Omental fat pad (tissue), 3 donors: ENCODE measurements at regions not wholly inside any gene's neighbourhood (a gene's known extent, or its start where the extent isn't known, plus 50 kb on each side); places are given as distances from the start of the nearest gene placed in this dataset.

Experiments
- ATAC-seq: fragments of 150-250 bp; one replicate; pipeline ENCODE4 v1.9.1; 2016; ENCODE audit warnings: mild to moderate bottlenecking, moderate library complexity; ENCODE audit not compliant: low FRiP score
- DNase-seq: peaks from one replicate; pipeline ENCODE4 v3.0.0-alpha.2; 2019; ENCODE audit warnings: low spot score
- TF ChIP-seq, protein P1 (sequence below), 3 donors: fragments of 450-650 bp; IDR thresholded peaks; one replicate each; pipeline ENCODE4 v1.5.1; 2016 to 2017; ENCODE audit warnings: antibody characterized with exemption in 3 of 3, mild to moderate bottlenecking in 3 of 3, moderate library complexity in 2 of 3

DNA sequence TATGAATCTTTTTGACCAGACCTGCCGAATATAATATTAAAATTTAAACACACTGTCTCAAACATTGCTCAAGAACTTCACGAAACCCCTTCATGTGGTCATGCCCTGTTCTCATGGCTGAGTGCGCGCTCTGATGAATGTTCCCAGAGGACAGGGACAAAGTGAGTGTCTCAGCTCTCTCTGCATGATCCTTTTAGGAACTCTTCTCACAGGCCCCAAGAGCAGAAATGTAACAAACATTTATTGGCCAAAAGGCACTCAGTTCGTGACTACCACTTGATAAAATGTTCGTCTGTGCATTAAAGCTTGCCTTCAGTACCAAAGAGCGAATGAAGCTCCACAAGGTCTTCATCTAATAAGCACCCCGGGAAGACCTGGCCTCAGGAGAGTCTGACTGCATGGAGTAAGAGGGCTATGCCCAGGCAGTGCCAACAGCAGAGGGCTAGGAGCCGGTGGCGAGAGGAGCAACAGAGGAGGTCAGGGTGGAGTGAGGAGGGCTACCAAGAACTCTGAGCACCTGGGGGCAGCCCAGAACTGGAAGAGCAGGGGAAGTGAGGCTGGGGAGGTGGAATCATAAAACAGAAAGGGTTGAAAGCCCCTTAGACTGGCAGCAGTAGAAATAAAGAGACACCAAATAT lies 171.1 kb downstream of the RHOU start:
- ATAC-seq = no peak
- TF ChIP-seq, protein P1, sequence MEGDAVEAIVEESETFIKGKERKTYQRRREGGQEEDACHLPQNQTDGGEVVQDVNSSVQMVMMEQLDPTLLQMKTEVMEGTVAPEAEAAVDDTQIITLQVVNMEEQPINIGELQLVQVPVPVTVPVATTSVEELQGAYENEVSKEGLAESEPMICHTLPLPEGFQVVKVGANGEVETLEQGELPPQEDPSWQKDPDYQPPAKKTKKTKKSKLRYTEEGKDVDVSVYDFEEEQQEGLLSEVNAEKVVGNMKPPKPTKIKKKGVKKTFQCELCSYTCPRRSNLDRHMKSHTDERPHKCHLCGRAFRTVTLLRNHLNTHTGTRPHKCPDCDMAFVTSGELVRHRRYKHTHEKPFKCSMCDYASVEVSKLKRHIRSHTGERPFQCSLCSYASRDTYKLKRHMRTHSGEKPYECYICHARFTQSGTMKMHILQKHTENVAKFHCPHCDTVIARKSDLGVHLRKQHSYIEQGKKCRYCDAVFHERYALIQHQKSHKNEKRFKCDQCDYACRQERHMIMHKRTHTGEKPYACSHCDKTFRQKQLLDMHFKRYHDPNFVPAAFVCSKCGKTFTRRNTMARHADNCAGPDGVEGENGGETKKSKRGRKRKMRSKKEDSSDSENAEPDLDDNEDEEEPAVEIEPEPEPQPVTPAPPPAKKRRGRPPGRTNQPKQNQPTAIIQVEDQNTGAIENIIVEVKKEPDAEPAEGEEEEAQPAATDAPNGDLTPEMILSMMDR (IDR thresholded peaks at IDR 0.05) = no peak
- DNase-seq = no peak

DNA sequence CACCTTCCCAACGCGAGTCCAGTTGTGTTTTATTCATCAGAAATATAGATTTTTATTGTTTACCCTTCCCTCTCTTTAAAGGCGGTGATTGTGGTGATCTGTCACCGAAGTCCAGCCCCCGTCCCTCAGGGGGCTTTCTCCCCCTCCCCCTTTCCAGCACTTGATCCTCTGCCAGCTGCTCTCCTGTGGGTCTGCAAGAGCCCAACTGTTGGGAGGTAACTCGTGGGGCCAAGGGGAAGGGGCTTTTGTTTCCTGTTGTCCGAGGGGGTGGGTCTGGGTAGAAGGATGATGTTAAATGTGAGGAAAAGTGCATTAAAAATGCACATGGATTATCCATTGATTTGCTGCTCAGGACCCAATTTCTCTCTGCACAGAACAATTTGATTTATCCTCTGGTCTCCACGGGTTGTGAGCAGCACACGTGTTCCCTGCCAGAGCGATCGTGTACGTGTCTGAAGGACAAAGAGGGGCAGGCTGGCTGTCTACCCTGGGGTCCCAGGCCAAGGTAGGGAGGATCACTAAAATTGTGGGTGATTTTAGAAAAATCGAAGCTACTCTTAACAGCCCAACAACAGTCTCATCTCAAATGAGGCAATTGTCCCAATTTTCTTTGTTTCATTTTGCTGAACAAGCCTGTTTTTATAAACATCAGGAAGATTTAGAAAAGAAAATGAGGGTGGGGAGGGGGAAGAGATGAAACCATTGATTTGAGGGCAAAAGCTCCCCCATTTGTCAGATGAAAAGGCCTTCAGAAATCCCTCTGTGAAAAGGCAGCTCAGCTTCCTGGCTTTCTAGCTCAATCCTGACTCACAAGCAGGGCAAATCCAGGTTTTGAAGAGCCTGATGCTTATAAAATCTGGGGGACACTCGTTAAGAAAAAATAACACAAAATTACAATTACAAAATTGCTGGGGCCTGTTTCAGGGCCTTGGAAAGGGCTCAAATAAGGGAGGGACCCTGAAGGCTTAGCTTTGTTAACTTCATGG lies 176.2 kb downstream of the RHOU start:
- ATAC-seq (no peak), DNase-seq (no peak)
- TF ChIP-seq, protein P1 (IDR thresholded peaks at IDR 0.05) = no peak

DNA sequence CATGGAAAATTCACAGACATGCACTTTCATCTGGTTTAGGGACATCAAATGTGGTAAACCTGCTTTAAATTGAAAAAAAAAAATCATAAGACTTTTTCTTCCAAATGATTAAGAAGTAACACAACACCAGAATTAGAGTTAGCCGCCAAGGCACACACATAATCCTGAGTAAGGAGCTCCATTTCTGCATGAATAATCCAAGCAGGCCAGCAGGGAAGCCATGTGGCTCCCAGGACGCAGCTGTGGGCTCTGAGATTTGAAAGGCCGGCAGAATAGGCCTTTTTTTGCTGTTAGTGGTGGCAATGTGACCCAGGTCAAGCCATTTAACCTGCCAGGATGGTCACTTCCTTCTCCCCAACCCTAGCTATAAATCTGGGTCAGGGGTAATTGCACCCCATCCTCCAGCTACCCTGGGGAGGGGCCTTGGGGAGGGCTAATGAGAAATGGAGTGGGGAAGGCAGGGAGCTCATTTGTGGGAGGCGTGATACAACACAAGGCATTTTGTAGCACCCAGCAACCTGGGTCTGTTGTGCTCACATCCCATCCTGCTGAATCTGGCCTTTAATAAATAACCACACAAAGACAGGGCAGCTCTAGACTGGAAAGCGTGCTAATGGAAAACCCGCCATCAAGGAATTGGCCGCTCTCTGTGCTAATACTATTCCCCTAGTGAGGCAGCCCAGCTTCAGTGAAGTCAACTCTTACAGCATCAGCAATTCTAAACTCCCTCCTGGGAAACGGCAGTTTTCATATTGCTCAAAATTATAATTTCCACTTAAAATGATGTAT lies 178.5 kb downstream of the RHOU start:
- DNase-seq (no peak), ATAC-seq (no peak)
- TF ChIP-seq, protein P1 (IDR thresholded peaks at IDR 0.05) = no peak

DNA sequence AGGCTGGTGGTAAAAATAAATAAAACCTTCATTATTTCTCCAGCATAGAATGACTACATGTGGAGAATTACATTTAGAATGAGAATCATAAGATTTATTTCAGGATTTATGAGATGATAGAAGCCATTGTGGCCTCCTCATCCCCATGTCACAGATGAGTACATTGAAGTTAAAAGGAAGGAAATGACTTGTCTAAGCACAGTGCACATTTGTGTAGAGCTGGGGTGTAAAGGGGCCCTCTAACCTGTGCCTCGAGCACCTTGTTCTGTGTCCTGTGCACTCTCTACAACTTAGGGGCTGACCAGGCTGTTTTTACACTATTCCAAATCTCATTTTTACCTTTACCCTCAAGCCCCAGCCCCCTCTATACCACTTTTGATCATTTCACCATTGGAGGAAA lies 179.4 kb downstream of the RHOU start:
- ATAC-seq = no peak
- DNase-seq = no peak
- TF ChIP-seq, protein P1 (IDR thresholded peaks at IDR 0.05) = no peak

DNA sequence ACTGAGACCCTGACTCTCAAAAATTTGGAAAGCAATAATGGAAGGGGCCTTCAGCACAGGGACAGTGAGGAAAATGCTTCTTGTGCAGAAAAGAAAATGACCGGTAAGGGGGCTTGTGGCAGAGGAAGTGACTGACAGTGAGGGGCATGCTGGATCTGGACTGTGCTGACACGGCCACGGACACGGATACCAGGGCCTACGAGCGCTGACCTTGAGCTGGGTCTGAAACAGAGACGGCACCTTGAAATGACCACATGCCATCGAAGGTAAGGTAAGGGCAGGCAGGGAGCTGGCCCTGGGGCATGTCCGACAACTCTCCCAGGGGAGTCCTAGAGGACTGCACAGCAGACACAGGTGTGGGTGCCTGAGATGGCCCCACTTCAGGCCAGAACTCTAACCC lies 182.1 kb downstream of the RHOU start:
- DNase-seq = no peak
- no peak for ATAC-seq
- TF ChIP-seq, protein P1 (IDR thresholded peaks at IDR 0.05) = no peak

DNA sequence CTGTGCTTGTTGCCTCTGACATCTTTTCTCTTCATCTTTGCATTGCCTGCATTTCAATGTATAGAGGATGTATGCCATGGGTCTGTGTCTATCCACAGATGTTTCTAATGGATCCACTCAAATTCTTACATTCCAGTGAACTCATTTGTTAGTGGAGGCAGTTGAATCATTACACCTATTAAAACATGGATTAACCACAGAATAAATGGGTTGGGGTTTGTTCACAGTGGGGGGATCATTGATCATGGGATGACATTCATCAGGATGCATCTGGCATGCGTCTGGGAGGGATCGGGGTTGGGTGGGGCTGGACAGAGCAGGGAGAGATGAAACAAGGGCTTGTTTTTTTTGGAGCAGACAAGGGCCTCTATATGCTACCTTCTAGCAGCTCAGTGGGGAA lies 182.5 kb downstream of the RHOU start:
- DNase-seq = no peak
- ATAC-seq = no peak

More for the DNA sequence above, 182.5 kb downstream of the RHOU start:
- TF ChIP-seq, protein P1 (IDR thresholded peaks at IDR 0.05) = no peak
